DMS79 treated with DMSO at 0.1 percent for 48 hours (cell line): ENCODE measurements at regions not wholly inside any gene's neighbourhood (a gene's known extent, or its start where the extent isn't known, plus 50 kb on each side); places are given as distances from the start of the nearest gene placed in this dataset.

Source experiments
- DNase-seq: peaks from one replicate; lab custom pipeline; 2025; lab: John Stamatoyannopoulos, UW

- no peak for DNase-seq
Measured at GRCh38 chr12:107225635-107226034, 132.3 kb upstream of the CRY1 start.

- no peak for DNase-seq
Measured at GRCh38 chr12:107226126-107226525, 132.8 kb upstream of the CRY1 start.

GRCh38 chr12:107228076-107228475 is 134.7 kb upstream of the CRY1 start:
- no peak for DNase-seq

GRCh38 chr12:107229827-107230226 is 136.5 kb upstream of the CRY1 start:
- no peak for DNase-seq

- DNase-seq = no peak
Measured at GRCh38 chr12:107231303-107231702, 138.0 kb upstream of the CRY1 start.

- no peak for DNase-seq
Measured at GRCh38 chr12:107233551-107233950, 140.2 kb upstream of the CRY1 start.

DNA sequence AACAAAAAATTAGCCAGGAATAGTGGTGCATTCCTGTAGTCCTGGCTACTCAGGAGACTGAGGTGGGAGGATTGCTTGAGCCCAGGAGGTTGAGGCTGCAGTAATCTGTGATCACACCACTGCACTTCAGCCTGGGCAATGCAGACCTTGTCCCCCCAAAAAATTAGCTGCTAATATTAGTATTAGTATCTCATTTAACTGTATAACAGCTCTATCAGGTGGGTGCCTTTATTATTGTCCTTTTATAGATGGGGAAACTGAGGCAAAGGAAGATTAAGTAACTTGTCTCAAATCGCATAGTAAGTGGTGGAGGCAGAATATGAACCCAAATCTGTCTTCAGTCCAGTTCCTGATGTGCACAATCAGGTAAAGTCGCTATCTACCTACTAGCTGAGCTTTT is 142.3 kb upstream of the CRY1 start:
- no peak for DNase-seq

DNA sequence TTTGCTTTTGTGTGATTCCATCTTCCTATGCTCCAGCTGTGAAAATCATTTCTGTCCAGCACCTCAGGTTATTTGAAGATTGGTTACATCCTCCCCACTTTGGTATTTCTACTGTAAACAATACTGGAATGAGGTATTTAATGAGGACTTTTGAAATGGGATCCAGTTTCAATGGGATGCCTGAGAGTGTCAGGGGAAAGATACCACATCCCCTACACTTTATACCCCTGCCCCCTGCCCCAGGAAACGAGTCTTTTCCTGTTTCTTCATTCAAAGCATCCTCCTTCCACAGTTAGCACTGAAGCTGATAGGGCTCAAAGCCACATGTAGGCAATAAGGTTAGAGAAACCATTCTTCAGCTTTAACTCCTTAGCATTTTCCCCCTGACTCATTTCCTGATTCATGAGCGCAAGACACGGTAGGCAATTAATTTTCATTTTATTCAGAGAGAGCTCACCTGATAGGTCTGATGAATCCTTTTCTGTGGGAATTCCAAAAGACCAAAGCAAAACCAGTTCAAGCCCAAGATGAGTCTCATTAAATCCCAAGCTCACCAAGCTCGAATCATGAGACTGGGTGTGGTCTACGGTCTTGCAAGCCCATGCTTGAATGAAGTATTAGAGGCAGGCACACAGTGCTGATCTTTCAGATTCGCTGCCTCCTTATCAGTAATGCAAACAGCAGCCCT is 143.6 kb upstream of the CRY1 start:
- no peak for DNase-seq

DNA sequence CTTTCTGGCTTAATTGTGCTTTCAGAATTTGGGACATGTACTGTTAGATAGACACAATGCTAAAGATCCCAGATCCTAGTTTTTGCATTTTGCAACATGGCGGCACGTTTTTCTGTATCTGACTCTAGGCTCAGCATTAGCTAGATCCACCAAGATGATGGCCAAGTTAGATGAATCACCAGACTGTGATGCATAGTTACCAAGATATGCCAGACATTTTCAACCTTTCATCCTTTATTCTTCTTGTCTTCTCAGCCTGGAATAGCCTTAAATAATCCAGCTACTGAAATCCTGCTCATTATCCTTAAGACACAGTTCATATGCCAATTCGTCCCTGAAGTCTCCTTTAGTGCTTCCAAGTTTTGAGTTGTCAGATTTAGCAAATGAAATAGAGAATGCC is 144.9 kb upstream of the CRY1 start:
- no peak for DNase-seq

- peak; percentile 81 for DNase-seq
Measured at GRCh38 chr12:107241411-107241810, 148.1 kb upstream of the CRY1 start.

- peak; percentile 47 for DNase-seq
Measured at GRCh38 chr12:107242189-107242588, 148.8 kb upstream of the CRY1 start.

GRCh38 chr12:107243341-107243740 is 150.0 kb upstream of the CRY1 start:
- peak; percentile 86 for DNase-seq

DNA sequence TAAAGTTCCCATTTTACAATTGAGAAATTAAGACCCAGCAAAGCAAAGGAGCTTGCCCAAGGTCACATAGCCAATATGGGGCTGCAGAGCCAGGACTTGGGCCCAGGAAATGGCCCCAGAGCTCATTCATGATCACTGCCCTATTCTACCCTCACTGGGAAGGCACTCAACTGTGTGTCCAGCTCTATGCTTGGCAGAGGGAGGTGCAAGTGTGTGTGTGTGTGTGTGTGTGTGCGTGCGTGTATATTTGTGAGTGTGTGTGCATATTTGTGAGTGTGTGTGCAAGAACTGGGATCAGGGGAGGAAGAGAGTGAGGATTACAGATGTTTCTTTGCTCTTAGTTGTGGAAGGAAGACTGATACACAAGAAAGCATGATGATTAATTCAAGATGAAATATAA is 151.2 kb upstream of the CRY1 start:
- DNase-seq = no peak

- DNase-seq = no peak
Measured at GRCh38 chr12:107247650-107248049, 154.3 kb upstream of the CRY1 start.

- no peak for DNase-seq
Measured at GRCh38 chr12:107248187-107248586, 154.8 kb upstream of the CRY1 start.

DNA sequence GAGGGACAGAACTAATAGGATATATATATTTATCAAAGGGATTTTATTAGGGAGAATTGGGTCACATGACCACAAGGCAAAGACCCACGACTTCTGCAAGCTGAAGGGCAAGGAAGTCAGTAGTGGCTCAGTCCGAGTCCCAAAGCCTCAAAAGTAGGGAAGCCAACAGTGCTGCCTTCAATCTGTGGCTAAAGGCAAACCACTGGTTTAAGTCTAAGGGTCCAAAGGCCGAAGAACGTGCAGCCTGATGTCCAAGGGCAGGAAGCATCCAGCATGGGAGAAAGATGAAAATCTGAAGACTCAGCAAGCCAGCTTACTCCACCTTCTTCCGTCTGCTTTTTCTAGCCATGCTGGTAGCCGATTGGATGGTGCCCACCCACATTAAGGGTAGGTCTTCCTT is 157.9 kb upstream of the CRY1 start:
- DNase-seq = no peak

DNA sequence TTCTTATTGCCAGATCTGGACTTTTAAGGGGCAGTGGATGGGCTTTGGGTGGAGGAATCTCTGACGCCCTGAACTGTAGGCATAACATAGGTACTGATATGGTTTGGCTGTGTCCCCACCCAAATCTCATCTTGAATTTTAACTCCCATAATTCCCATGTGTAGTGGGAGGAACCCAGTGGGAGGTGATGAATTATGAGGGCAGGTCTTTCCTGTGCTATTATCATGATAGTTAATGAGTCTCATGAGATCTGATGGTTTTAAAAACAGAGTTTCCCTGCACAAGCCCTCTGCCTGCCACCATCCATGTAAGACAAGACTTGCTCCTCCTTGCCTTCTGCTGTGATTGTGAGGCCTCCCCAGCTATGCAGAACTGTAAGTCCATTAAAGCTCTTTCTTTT is 160.0 kb upstream of the CRY1 start:
- no peak for DNase-seq

GRCh38 chr12:107254258-107254856 is 161.0 kb upstream of the CRY1 start:
- DNase-seq = no peak

GRCh38 chr12:107258780-107259179 is 165.4 kb upstream of the CRY1 start:
- DNase-seq = no peak

GRCh38 chr12:107263980-107264379 is 170.6 kb upstream of the CRY1 start:
- no peak for DNase-seq

- DNase-seq = no peak
Measured at GRCh38 chr12:107264667-107265066, 171.3 kb upstream of the CRY1 start.

- no peak for DNase-seq
Measured at GRCh38 chr12:107267604-107268003, 174.3 kb upstream of the CRY1 start.

- DNase-seq = no peak
Measured at GRCh38 chr12:107271523-107271922, 178.2 kb upstream of the CRY1 start.

DNA sequence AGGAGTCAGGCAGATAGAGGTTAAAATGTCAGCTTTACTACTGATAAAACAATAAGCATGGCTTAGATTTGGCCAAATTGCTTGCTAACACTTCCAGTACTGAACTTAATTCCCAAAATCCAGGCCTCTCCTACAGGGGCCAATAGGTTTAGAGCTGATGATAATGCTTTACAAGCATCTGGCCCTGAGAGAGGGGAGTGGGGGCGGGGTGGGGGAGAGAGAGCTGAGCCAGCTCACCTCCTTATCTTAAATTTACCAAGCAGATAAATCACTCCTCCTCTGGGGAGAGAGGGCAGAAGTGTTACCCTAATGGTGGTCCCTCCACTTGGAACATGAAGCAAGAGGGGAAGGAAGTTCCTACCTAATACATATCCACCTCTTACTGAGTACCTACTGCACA is 182.2 kb upstream of the CRY1 start:
- no peak for DNase-seq
